Prostate gland (tissue), 2 donors: ENCODE measurements at regions not wholly inside any gene's neighbourhood (a gene's known extent, or its start where the extent isn't known, plus 50 kb on each side); places are given as distances from the start of the nearest gene placed in this dataset.

ENCODE experiments used
- DNase-seq: peaks from one replicate; pipeline ENCODE4 v3.0.0-alpha.2; 2019; ENCODE audit warnings: low spot score
- H3K27ac ChIP-seq, 2 donors: fragments of 200-600 bp; sonication (generic); 2 replicates each; pipeline ENCODE4 v1.5.1; 2017 to 2019
- H3K27me3 ChIP-seq: fragments of 200-600 bp; sonication (generic); replicated peaks from 2 replicates; pipeline ENCODE4 v1.5.1; 2019; ENCODE audit not compliant: insufficient read depth
- H3K36me3 ChIP-seq, 2 donors: fragments of 200-600 bp; sonication (generic); 1 replicate in 1 of 2; 2 replicates in 1 of 2; pipeline versions ENCODE4 v1.5.1 to v1.8.1; 2017 to 2019
- H3K4me1 ChIP-seq: fragments of 200-600 bp; sonication (generic); replicated peaks from 2 replicates; pipeline ENCODE4 v1.5.1; 2019
- H3K4me3 ChIP-seq, 2 donors: fragments of 200-600 bp; sonication (generic); 2 replicates each; pipeline ENCODE4 v1.5.1; 2017 to 2019
- H3K9me3 ChIP-seq: fragments of 200-600 bp; sonication (generic); 2 replicates; pipeline ENCODE4 v1.5.1; 2017
- CTCF ChIP-seq, 4 experiments: fragments of 200-600 bp in 2 of 4; fragments of 450-650 bp in 2 of 4; sonication (generic) in 2 of 4; IDR thresholded peaks; 1 replicate in 3 of 4; 2 replicates in 1 of 4; pipeline ENCODE4 v1.5.1; 2016 to 2019; ENCODE audit warnings: antibody characterized with exemption in 4 of 4, mild to moderate bottlenecking in 2 of 4, moderate library complexity in 2 of 4
- POLR2A ChIP-seq: fragments of 450-650 bp; IDR thresholded peaks from one replicate; pipeline ENCODE4 v1.6.1; 2016; ENCODE audit warnings: antibody characterized with exemption, mild to moderate bottlenecking
- POLR2AphosphoS5 ChIP-seq: sonication (generic); formaldehyde crosslinking; IDR thresholded peaks from one replicate; pipeline ENCODE4 v1.6.1; 2017; ENCODE audit warnings: antibody characterized with exemption
- WGBS: methylation state at CpG from one replicate; pipeline ENCODE4 v1.1.5; 2018; 5-methylcytosine and 5-hydroxymethylcytosine counted together
- intact Hi-C: fragments of 100-400 bp; cut with DNase I; formaldehyde crosslinking; loops from one replicate; pipeline ENCODE4 v1.14.2; 2022

GRCh38 chr4:149951152-149951900, 126.9 kb upstream of the DCLK2 start:
- no peaks in the 10 kb centered on the region for H3K4me1 ChIP-seq
- DNase-seq, result no peak
- WGBS, result 87% methylated on average over 5 of the region's 5 CpGs
- no peaks in the 10 kb centered on the region for H3K9me3 ChIP-seq
- TF ChIP-seq POLR2A (no peak), CTCF (IDR thresholded peaks at IDR 0.05) (no peak), POLR2AphosphoS5 (no peak)
- H3K27ac ChIP-seq, result no peak overlapping the region
- H3K4me3 ChIP-seq, result no peak overlapping the region
- intact Hi-C loops, result no loop called here
- no peaks in the 10 kb centered on the region for H3K36me3 ChIP-seq
- no peaks in the 10 kb centered on the region for H3K27me3 ChIP-seq

GRCh38 chr4:149952101-149952500, 126.1 kb upstream of the DCLK2 start:
- no peaks in the 10 kb centered on the region for H3K9me3 ChIP-seq
- H3K4me3 ChIP-seq, result no peak overlapping the region
- H3K27me3 ChIP-seq, result no peaks in the 10 kb centered on the region
- H3K27ac ChIP-seq, result no peak overlapping the region
- WGBS, result 89% methylated on average over 1 of the region's 1 CpG
- no peaks in the 10 kb centered on the region for H3K36me3 ChIP-seq
- no peak for DNase-seq
- H3K4me1 ChIP-seq, result no peaks in the 10 kb centered on the region
- TF ChIP-seq POLR2AphosphoS5 (no peak), POLR2A (no peak), CTCF (IDR thresholded peaks at IDR 0.05) (no peak)
- intact Hi-C loops, result no loop called here

GRCh38 chr4:149952716-149953115, 125.5 kb upstream of the DCLK2 start:
- Histone ChIP-seq H3K27me3 (no peaks in the 10 kb centered on the region), H3K27ac (no peak overlapping the region), H3K4me1 (no peaks in the 10 kb centered on the region), H3K9me3 (no peaks in the 10 kb centered on the region), H3K36me3 (no peaks in the 10 kb centered on the region), H3K4me3 (no peak overlapping the region)
- 77% methylated on average over 5 of the region's 5 CpGs for WGBS
- no peak for TF ChIP-seq POLR2AphosphoS5
- no peak for TF ChIP-seq POLR2A
- no peak for TF ChIP-seq CTCF (IDR thresholded peaks at IDR 0.05)
- intact Hi-C loops, result no loop called here
- no peak for DNase-seq

GRCh38 chr4:149955780-149956390, 122.4 kb upstream of the DCLK2 start:
- no peak for DNase-seq
- TF ChIP-seq POLR2AphosphoS5, result no peak
- TF ChIP-seq POLR2A, result no peak
- no peak for TF ChIP-seq CTCF (IDR thresholded peaks at IDR 0.05)
- Histone ChIP-seq H3K36me3 (no peaks in the 10 kb centered on the region), H3K27ac (no peak overlapping the region), H3K4me3 (no peak overlapping the region), H3K27me3 (no peaks in the 10 kb centered on the region), H3K4me1 (no peaks in the 10 kb centered on the region), H3K9me3 (no peaks in the 10 kb centered on the region)
- 28% methylated on average over 2 of the region's 2 CpGs for WGBS
- intact Hi-C loops, result no loop called here

- Histone ChIP-seq H3K4me1 (no peaks in the 10 kb centered on the region), H3K4me3 (no peak overlapping the region), H3K9me3 (no peaks in the 10 kb centered on the region), H3K36me3 (no peaks in the 10 kb centered on the region), H3K27ac (no peak overlapping the region), H3K27me3 (no peaks in the 10 kb centered on the region)
- intact Hi-C loops, result no loop called here
- WGBS, result 87% methylated on average over 3 of the region's 3 CpGs
- TF ChIP-seq POLR2A, result no peak
- TF ChIP-seq POLR2AphosphoS5, result no peak
- TF ChIP-seq CTCF (IDR thresholded peaks at IDR 0.05), result no peak
- DNase-seq, result no peak
Measured at GRCh38 chr4:149956678-149957077, 121.6 kb upstream of the DCLK2 start.
